Endothelial cell of umbilical vein (primary cell): ENCODE measurements at regions not wholly inside any gene's neighbourhood (a gene's known extent, or its start where the extent isn't known, plus 50 kb on each side); places are given as distances from the start of the nearest gene placed in this dataset.

Experiments
- BruUV-seq: library from RNA; stranded (reverse); fragments of 400-500 nt; replicated peaks from 2 replicates; lab custom pipeline; 2021; lab: Mats Ljungman, UMichigan
- CTCF ChIA-PET: fragments of 300-600, 350-600 bp; sonication (Branson Sonifier 250); formaldehyde crosslinking; loops from one replicate; lab custom pipeline; 2021; ENCODE audit warnings: antibody characterized with exemption, inconsistent platforms; lab: Charles Lee
- POLR2A ChIA-PET: fragments of 300-600, 350-600 bp; sonication (Branson Sonifier 250); formaldehyde crosslinking; loops from one replicate; lab custom pipeline; 2021; ENCODE audit warnings: antibody characterized with exemption, inconsistent platforms; lab: Charles Lee
- DNase-seq: peaks from one replicate; pipeline ENCODE4 v3.0.0-alpha.2; 2011; ENCODE audit warnings: low read depth, low spot score
- FAIRE-seq: peaks from 2 replicates; lab custom pipeline; 2011; peaks lifted over from hg19 to GRCh38; lab: Jason Lieb, UNC
- H2AFZ ChIP-seq: 2 replicates; pipeline ENCODE4 v1.6.0; 2012; ENCODE audit warnings: low read depth, low read length, control low read depth, inconsistent platforms
- H3K27ac ChIP-seq: 2 replicates; pipeline ENCODE4 v1.5.1; 2011; ENCODE audit warnings: low read depth, mild to moderate bottlenecking, control low read depth, low read length, moderate library complexity; ENCODE audit not compliant: insufficient read depth
- H3K27me3 ChIP-seq, 2 experiments: 2 replicates each; pipeline versions ENCODE4 v1.6.0 to v1.6.1; 2011; ENCODE audit warnings: low read length in 2 of 2, mixed read lengths in 1 of 2; ENCODE audit not compliant: control insufficient read depth in 2 of 2, insufficient read depth in 2 of 2
- H3K36me3 ChIP-seq, 2 experiments: 2 replicates in 1 of 2; 3 replicates in 1 of 2; pipeline ENCODE4 v1.5.1; 2011; ENCODE audit warnings: low read length in 2 of 2, mild to moderate bottlenecking in 1 of 2, moderate library complexity in 1 of 2; ENCODE audit not compliant: control insufficient read depth in 2 of 2, insufficient read depth in 2 of 2; ENCODE audit errors: extremely low read depth in 1 of 2
- H3K4me1 ChIP-seq: 3 replicates; pipeline ENCODE4 v1.5.1; 2011; ENCODE audit warnings: mild to moderate bottlenecking, low read length; ENCODE audit not compliant: control insufficient read depth, insufficient read depth; ENCODE audit errors: extremely low read depth
- H3K4me2 ChIP-seq: 2 replicates; pipeline ENCODE4 v1.6.1; 2011; ENCODE audit warnings: low read length, control low read depth, mixed read lengths; ENCODE audit not compliant: insufficient read depth
- H3K4me3 ChIP-seq, 3 experiments: fragments of 200-600 bp in 1 of 3; sonication (generic), shearing (Covaris generic) in 1 of 3; replicated peaks in 1 of 3; 2 replicates each; pipeline ENCODE4 v1.5.1; 2011 to 2016; ENCODE audit warnings: control low read depth in 3 of 3, low read length in 3 of 3, mild to moderate bottlenecking in 2 of 3, inconsistent platforms in 1 of 3, low read depth in 1 of 3, moderate library complexity in 1 of 3; ENCODE audit not compliant: insufficient read depth in 1 of 3
- H3K79me2 ChIP-seq: 2 replicates; pipeline ENCODE4 v1.6.0; 2012; ENCODE audit warnings: low read length, inconsistent platforms; ENCODE audit not compliant: control insufficient read depth, insufficient read depth
- H3K9ac ChIP-seq: replicated peaks from 2 replicates; pipeline ENCODE3; 2011; ENCODE audit warnings: low read length, control low read depth; ENCODE audit not compliant: insufficient read depth; ENCODE audit errors: extremely low read depth
- H3K9me1 ChIP-seq: replicated peaks from 3 replicates; pipeline ENCODE4 v1.6.0; 2011; ENCODE audit warnings: mild to moderate bottlenecking, low read length; ENCODE audit not compliant: control insufficient read depth, insufficient read depth; ENCODE audit errors: extremely low read depth
- H3K9me3 ChIP-seq: replicated peaks from 2 replicates; pipeline ENCODE4 v1.5.1; 2012; ENCODE audit warnings: low read length, inconsistent platforms; ENCODE audit not compliant: control insufficient read depth, insufficient read depth
- H4K20me1 ChIP-seq: replicated peaks from 2 replicates; pipeline ENCODE3; 2011; ENCODE audit warnings: mild to moderate bottlenecking, low read length; ENCODE audit not compliant: control insufficient read depth, insufficient read depth; ENCODE audit errors: extremely low read depth
- EZH2 ChIP-seq: IDR thresholded peaks from 2 replicates; pipeline ENCODE4 v1.6.1; 2012; ENCODE audit warnings: borderline replicate concordance, low read depth, mild to moderate bottlenecking, moderate library complexity, low read length, inconsistent platforms; ENCODE audit not compliant: severe bottlenecking
- FOS ChIP-seq: IDR thresholded peaks from 2 replicates; pipeline ENCODE4 v1.6.1; 2011; ENCODE audit warnings: mild to moderate bottlenecking, low read length, moderate library complexity, borderline replicate concordance; ENCODE audit not compliant: insufficient read depth
- MAX ChIP-seq: IDR thresholded peaks from 2 replicates; pipeline ENCODE4 v1.6.1; 2011; ENCODE audit not compliant: insufficient read depth, insufficient read length
- MYC ChIP-seq: IDR thresholded peaks from one replicate; pipeline ENCODE4 v1.6.1; 2011; ENCODE audit warnings: mild to moderate bottlenecking, low read depth, low read length
- POLR2A ChIP-seq: IDR thresholded peaks from 2 replicates; pipeline ENCODE4 v1.6.1; 2012; ENCODE audit warnings: low read depth, mild to moderate bottlenecking, control low read depth, low read length
- POLR2AphosphoS5 ChIP-seq: IDR thresholded peaks from 2 replicates; pipeline ENCODE4 v1.6.1; 2012; ENCODE audit warnings: low read depth, mild to moderate bottlenecking, control low read depth, low read length, moderate library complexity; ENCODE audit not compliant: insufficient read depth
- dilution Hi-C: fragments of 300-500 bp; cut with MboI; formaldehyde crosslinking; loops from one replicate; pipeline ENCODE4 v1.15.0; 2019; ENCODE audit warnings: low sequenced_read_pairs; ENCODE audit not compliant: extremely low pct_ligation_motif_present
- intact Hi-C: fragments of 100-400 bp; cut with micrococcal nuclease; formaldehyde crosslinking; loops from one replicate; pipeline ENCODE4 v1.10.0; 2022
- TF ChIP-seq, protein P1 (sequence below), 2 donors: IDR thresholded peaks; 1 replicate in 1 of 2; 2 replicates in 1 of 2; pipeline ENCODE4 v1.5.1; 2011; ENCODE audit warnings: low read length in 2 of 2, mild to moderate bottlenecking in 2 of 2, moderate library complexity in 2 of 2, control low read depth in 1 of 2, inconsistent platforms in 1 of 2, low read depth in 1 of 2; ENCODE audit not compliant: insufficient read depth in 1 of 2; ENCODE audit errors: extremely low read depth in 1 of 2

DNA sequence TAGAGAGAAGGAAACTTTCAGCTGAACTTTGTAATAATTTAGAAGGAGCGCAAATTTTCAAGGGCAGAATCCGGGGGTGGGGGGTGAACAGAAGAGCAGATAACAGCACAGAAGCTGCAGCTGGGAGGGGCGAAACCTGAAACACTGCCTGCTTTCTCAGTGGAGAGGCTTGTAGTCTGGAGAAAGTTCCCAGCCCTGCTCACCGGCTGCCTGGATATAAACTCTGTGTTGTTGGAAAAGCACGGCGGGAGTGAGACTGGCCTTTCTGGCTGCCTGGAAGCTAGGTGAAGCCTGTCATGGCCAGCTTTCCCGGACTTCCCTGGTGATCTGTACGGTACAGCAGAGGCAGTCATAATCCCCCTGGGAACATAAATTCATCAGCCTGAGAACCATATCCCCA, 1352.1 kb upstream of the DIAPH2 start:
- DNase-seq = no peak
- Histone ChIP-seq H3K9ac (no peak overlapping the region), H3K36me3 (no peaks in the 10 kb centered on the region), H2AFZ (no peak overlapping the region), H3K4me2 (no peak overlapping the region), H3K9me3 (no peaks in the 10 kb centered on the region), H3K79me2 (no peaks in the 10 kb centered on the region), H3K9me1 (no peaks in the 10 kb centered on the region), H4K20me1 (no peaks in the 10 kb centered on the region), H3K27me3 (no peaks in the 10 kb centered on the region), H3K4me1 (no peaks in the 10 kb centered on the region), H3K27ac (no peak overlapping the region), H3K4me3 (no peak overlapping the region)
- FAIRE-seq = no peak
- dilution Hi-C loops (no loop called here), intact Hi-C loops (no loop called here)
- no peak for TF ChIP-seq EZH2
- TF ChIP-seq, protein P1, sequence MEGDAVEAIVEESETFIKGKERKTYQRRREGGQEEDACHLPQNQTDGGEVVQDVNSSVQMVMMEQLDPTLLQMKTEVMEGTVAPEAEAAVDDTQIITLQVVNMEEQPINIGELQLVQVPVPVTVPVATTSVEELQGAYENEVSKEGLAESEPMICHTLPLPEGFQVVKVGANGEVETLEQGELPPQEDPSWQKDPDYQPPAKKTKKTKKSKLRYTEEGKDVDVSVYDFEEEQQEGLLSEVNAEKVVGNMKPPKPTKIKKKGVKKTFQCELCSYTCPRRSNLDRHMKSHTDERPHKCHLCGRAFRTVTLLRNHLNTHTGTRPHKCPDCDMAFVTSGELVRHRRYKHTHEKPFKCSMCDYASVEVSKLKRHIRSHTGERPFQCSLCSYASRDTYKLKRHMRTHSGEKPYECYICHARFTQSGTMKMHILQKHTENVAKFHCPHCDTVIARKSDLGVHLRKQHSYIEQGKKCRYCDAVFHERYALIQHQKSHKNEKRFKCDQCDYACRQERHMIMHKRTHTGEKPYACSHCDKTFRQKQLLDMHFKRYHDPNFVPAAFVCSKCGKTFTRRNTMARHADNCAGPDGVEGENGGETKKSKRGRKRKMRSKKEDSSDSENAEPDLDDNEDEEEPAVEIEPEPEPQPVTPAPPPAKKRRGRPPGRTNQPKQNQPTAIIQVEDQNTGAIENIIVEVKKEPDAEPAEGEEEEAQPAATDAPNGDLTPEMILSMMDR (IDR thresholded peaks at IDR 0.05; ENCODE audit: extremely low read depth in 1 of 2, insufficient read depth in 1 of 2, low read depth in 1 of 2, low read length in 2 of 2) = no peak
- TF ChIP-seq FOS = no peak
- no peak for TF ChIP-seq MYC
- no TSS peak for BruUV-seq
- ChIA-PET POLR2A (no interaction called here), CTCF (no interaction called here)

DNA sequence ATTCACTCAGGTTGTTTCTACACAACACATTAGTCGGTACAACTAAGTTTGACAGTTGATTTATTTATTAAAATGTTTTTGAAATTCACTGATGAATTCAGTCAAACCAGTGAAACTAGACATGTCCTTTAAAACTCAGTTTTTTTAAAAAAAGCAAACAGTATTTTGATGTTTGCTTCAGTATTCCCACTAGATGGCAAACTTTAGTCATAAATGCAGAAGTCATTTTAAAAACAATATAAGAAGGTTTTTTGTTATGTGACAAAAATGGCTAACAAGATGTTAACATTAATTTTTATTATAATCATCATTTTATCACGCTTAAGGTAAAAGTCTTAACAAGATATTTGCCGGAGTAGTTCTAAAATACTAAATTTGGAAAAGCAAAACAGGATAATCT, 1337.8 kb upstream of the DIAPH2 start:
- Histone ChIP-seq H3K27ac (no peak overlapping the region), H3K4me1 (no peaks in the 10 kb centered on the region), H3K4me2 (no peak overlapping the region), H3K27me3 (no peaks in the 10 kb centered on the region), H3K9ac (no peak overlapping the region), H3K9me3 (no peaks in the 10 kb centered on the region), H3K9me1 (no peaks in the 10 kb centered on the region), H3K79me2 (no peaks in the 10 kb centered on the region), H3K4me3 (no peak overlapping the region), H3K36me3 (no peaks in the 10 kb centered on the region), H4K20me1 (no peaks in the 10 kb centered on the region), H2AFZ (no peak overlapping the region)
- dilution Hi-C loops = no loop called here
- no peak for FAIRE-seq
- ChIA-PET CTCF (no interaction called here), POLR2A (no interaction called here)
- intact Hi-C loops = no loop called here
- DNase-seq = no peak
- TF ChIP-seq POLR2A (no peak), POLR2AphosphoS5 (no peak), EZH2 (no peak), MAX (no peak)
- no TSS peak for BruUV-seq
